H1 (cell line): ENCODE measurements at regions not wholly inside any gene's neighbourhood (a gene's known extent, or its start where the extent isn't known, plus 50 kb on each side); places are given as distances from the start of the nearest gene placed in this dataset.
A peak's percentile ranks its signal among the peaks of the same experiment; 100 is the strongest.

Experiments
- CTCF ChIA-PET: fragments of 300-600 bp; sonication (Branson Sonifier 250); formaldehyde crosslinking; loops from one replicate; lab custom pipeline; 2021; ENCODE audit not compliant: partially characterized antibody; lab: Charles Lee
- POLR2A ChIA-PET: fragments of 300-600 bp; sonication (Branson Sonifier 250); formaldehyde crosslinking; loops from one replicate; lab custom pipeline; 2021; ENCODE audit warnings: inconsistent platforms; ENCODE audit not compliant: partially characterized antibody; lab: Charles Lee
- DNase-seq, 2 experiments: peaks; one replicate each; pipeline versions ENCODE4 v3.0.0 to v3.0.0-alpha.2; 2010 to 2022; ENCODE audit warnings: low spot score in 2 of 2, low read depth in 1 of 2, mixed read lengths in 1 of 2
- FAIRE-seq: peaks from 2 replicates; lab custom pipeline; 2011; peaks lifted over from hg19 to GRCh38; lab: Jason Lieb, UNC
- H2AFZ ChIP-seq: 2 replicates; pipeline ENCODE4 v1.8.1; 2012; ENCODE audit warnings: low read length, inconsistent platforms
- H2AK5ac ChIP-seq: 2 replicates; pipeline ENCODE4 v1.6.1; 2013; ENCODE audit warnings: low read depth, low read length
- H2BK120ac ChIP-seq: replicated peaks from 2 replicates; pipeline ENCODE3; 2013; ENCODE audit warnings: low read depth, low read length, inconsistent platforms
- H2BK12ac ChIP-seq: 2 replicates; pipeline ENCODE4 v1.6.1; 2013; ENCODE audit warnings: low read depth, low read length
- H2BK15ac ChIP-seq: 2 replicates; pipeline ENCODE4 v1.6.1; 2013; ENCODE audit warnings: low read length
- H2BK20ac ChIP-seq: 2 replicates; pipeline ENCODE4 v1.6.1; 2013; ENCODE audit warnings: low read length
- H2BK5ac ChIP-seq: 2 replicates; pipeline ENCODE4 v1.6.1; 2013; ENCODE audit warnings: low read depth, low read length
- H3K14ac ChIP-seq: 2 replicates; pipeline ENCODE4 v1.6.1; 2013; ENCODE audit warnings: inconsistent platforms; ENCODE audit not compliant: insufficient read length
- H3K18ac ChIP-seq: 2 replicates; pipeline ENCODE4 v1.6.1; 2013; ENCODE audit warnings: low read length; ENCODE audit errors: extremely low read depth
- H3K23ac ChIP-seq: 2 replicates; pipeline ENCODE4 v1.6.1; 2013; ENCODE audit warnings: inconsistent platforms; ENCODE audit not compliant: insufficient read length
- H3K23me2 ChIP-seq: 2 replicates; pipeline ENCODE4 v1.6.1; 2013; ENCODE audit warnings: low read depth, low read length
- H3K27ac ChIP-seq: 2 replicates; pipeline ENCODE4 v1.6.1; 2011; ENCODE audit warnings: low read depth, low read length, inconsistent platforms
- H3K27me3 ChIP-seq, 4 experiments: replicated peaks in 1 of 4; 1 replicate in 1 of 4; 2 replicates in 3 of 4; pipeline versions ENCODE4 v1.6.1 to v1.8.1; 2011 to 2013; ENCODE audit warnings: low read length in 3 of 4, mild to moderate bottlenecking in 3 of 4, inconsistent platforms in 2 of 4, mixed read lengths in 2 of 4, moderate library complexity in 1 of 4; ENCODE audit not compliant: control insufficient read depth in 3 of 4, insufficient read depth in 3 of 4; ENCODE audit errors: extremely low read depth in 1 of 4
- H3K36me3 ChIP-seq, 4 experiments: 2 replicates each; pipeline versions ENCODE4 v1.6.1 to v1.8.1; 2011 to 2013; ENCODE audit warnings: mild to moderate bottlenecking in 4 of 4, low read length in 3 of 4, moderate library complexity in 2 of 4, control low read depth in 1 of 4, inconsistent platforms in 1 of 4; ENCODE audit not compliant: insufficient read depth in 4 of 4, control insufficient read depth in 2 of 4
- H3K4ac ChIP-seq: replicated peaks from 2 replicates; pipeline ENCODE3; 2013; ENCODE audit warnings: low read length, low read depth, mixed read lengths, inconsistent platforms; ENCODE audit not compliant: insufficient read length
- H3K4me1 ChIP-seq, 4 experiments: replicated peaks in 1 of 4; 1 replicate in 1 of 4; 2 replicates in 3 of 4; pipeline versions ENCODE4 v1.6.1 to v1.8.1; 2011 to 2013; ENCODE audit warnings: low read length in 3 of 4, inconsistent platforms in 2 of 4, mixed read lengths in 1 of 4; ENCODE audit not compliant: insufficient read depth in 4 of 4, control insufficient read depth in 3 of 4
- H3K4me2 ChIP-seq, 2 experiments: 2 replicates each; pipeline versions ENCODE4 v1.6.1 to v1.8.1; 2011 to 2013; ENCODE audit warnings: low read depth in 2 of 2, low read length in 2 of 2, control low read depth in 1 of 2, inconsistent platforms in 1 of 2, mild to moderate bottlenecking in 1 of 2; ENCODE audit not compliant: insufficient read depth in 1 of 2
- H3K4me3 ChIP-seq, 4 experiments: fragments of 200-600, 300-600 bp in 1 of 4; sonication (generic), shearing (Covaris generic), sonication (Bioruptor Twin) in 1 of 4; 2 replicates each; pipeline versions ENCODE4 v1.5.1 to v1.8.1; 2011 to 2016; ENCODE audit warnings: low read length in 4 of 4, low read depth in 3 of 4, control low read depth in 2 of 4, inconsistent platforms in 2 of 4, mild to moderate bottlenecking in 2 of 4, mixed read lengths in 1 of 4, moderate library complexity in 1 of 4; ENCODE audit not compliant: insufficient read depth in 2 of 4; ENCODE audit errors: extremely low read depth in 1 of 4
- H3K56ac ChIP-seq: replicated peaks from 2 replicates; pipeline ENCODE3; 2013; ENCODE audit warnings: low read depth, mild to moderate bottlenecking, mixed read lengths, low read length, inconsistent platforms; ENCODE audit not compliant: insufficient read length
- H3K79me1 ChIP-seq: 2 replicates; pipeline ENCODE4 v1.6.1; 2013; ENCODE audit warnings: low read depth, low read length, control low read depth
- H3K79me2 ChIP-seq, 2 experiments: 2 replicates each; pipeline versions ENCODE4 v1.6.1 to v1.8.1; 2012 to 2013; ENCODE audit warnings: low read length in 2 of 2, mild to moderate bottlenecking in 2 of 2, inconsistent platforms in 1 of 2; ENCODE audit not compliant: insufficient read depth in 2 of 2, control insufficient read depth in 1 of 2
- H3K9ac ChIP-seq, 4 experiments: replicated peaks in 1 of 4; 1 replicate in 1 of 4; 2 replicates in 3 of 4; pipeline versions ENCODE4 v1.6.1 to v1.8.1; 2011 to 2013; ENCODE audit warnings: low read depth in 3 of 4, low read length in 3 of 4, control low read depth in 2 of 4, mild to moderate bottlenecking in 2 of 4, moderate library complexity in 2 of 4, inconsistent platforms in 1 of 4; ENCODE audit errors: extremely low read depth in 1 of 4
- H3K9me3 ChIP-seq, 2 experiments: 2 replicates each; pipeline versions ENCODE4 v1.6.1 to v1.8.1; 2012 to 2013; ENCODE audit warnings: mild to moderate bottlenecking in 2 of 2, moderate library complexity in 2 of 2, control low read depth in 1 of 2, inconsistent platforms in 1 of 2, low read depth in 1 of 2, low read length in 1 of 2, mixed read lengths in 1 of 2; ENCODE audit not compliant: insufficient read depth in 2 of 2
- H4K20me1 ChIP-seq, 2 experiments: replicated peaks in 1 of 2; 2 replicates each; pipeline versions ENCODE3 to v1.8.1; 2011 to 2013; ENCODE audit warnings: inconsistent platforms in 2 of 2, low read length in 2 of 2, mild to moderate bottlenecking in 1 of 2; ENCODE audit not compliant: insufficient read depth in 2 of 2, control insufficient read depth in 1 of 2
- H4K5ac ChIP-seq: 2 replicates; pipeline ENCODE4 v1.6.1; 2013; ENCODE audit warnings: low read length, low read depth, mixed read lengths, inconsistent platforms; ENCODE audit not compliant: insufficient read length
- H4K8ac ChIP-seq: 2 replicates; pipeline ENCODE4 v1.8.0; 2013; ENCODE audit warnings: mild to moderate bottlenecking, moderate library complexity, low read length, inconsistent platforms; ENCODE audit not compliant: insufficient read depth; ENCODE audit errors: extremely low read depth
- H4K91ac ChIP-seq: replicated peaks from 2 replicates; pipeline ENCODE3; 2013; ENCODE audit warnings: low read length, mixed read lengths, inconsistent platforms; ENCODE audit not compliant: insufficient read length
- WGBS, 2 experiments: shearing (Covaris generic) in 1 of 2; methylation state at CpG; one replicate each; pipeline versions ENCODE4 v1.1.6 to v1.1.7; 2013 to 2015; ENCODE audit warnings: low lambda C conversion rate in 2 of 2, mixed read lengths in 2 of 2, inconsistent platforms in 1 of 2, low coverage in 1 of 2, missing lambda C conversion rate in 1 of 2; ENCODE audit not compliant: insufficient replicate concordance in 2 of 2, insufficient coverage in 1 of 2, insufficient read length in 1 of 2; ENCODE audit errors: extremely low coverage in 1 of 2, missing lambda C conversion rate in 1 of 2; 5-methylcytosine and 5-hydroxymethylcytosine counted together

GRCh38 chr11:8809241-8809938 is 101.6 kb upstream of the AKIP1 start:
- peaks cover 0 to 2% of the 10 kb centered on the region in 2 experiments for H4K20me1 ChIP-seq
- no peak overlapping the region for H2AFZ ChIP-seq
- no peaks in the 10 kb centered on the region for H3K36me3 ChIP-seq
- peak overlapping the region; percentile 48 to 69 (median 60); a peak in 5 of 8 replicates for H3K4me3 ChIP-seq
- FAIRE-seq = no peak
- WGBS, 2 experiments = 80% methylated on average over 7 of the region's 7 CpGs; no CpG with 5 or more reads in 1 of the 2 experiments
- no peaks in the 10 kb centered on the region; a peak in 1 of 4 replicates for H3K79me2 ChIP-seq
- DNase-seq = no peak
- ChIA-PET CTCF (interaction anchor here (0.6 to 5.9 kb wide), 13 partner anchors 9 to 149 kb away, joined by 3 to 28 read pairs (median 4); no protein-coding TSS in a partner anchor), POLR2A (interaction anchor here (0.8 to 2.8 kb wide), 9 partner anchors 12 to 123 kb away, joined by 3 to 25 read pairs (median 4); no protein-coding TSS in a partner anchor)
- H3K27ac ChIP-seq = no peak overlapping the region
- H3K27me3 ChIP-seq = no peaks in the 10 kb centered on the region
- no peaks in the 10 kb centered on the region for H3K9me3 ChIP-seq
- no peak overlapping the region for H2BK120ac ChIP-seq
- no peak overlapping the region for H4K5ac ChIP-seq
- H3K79me1 ChIP-seq = peaks cover 4% of the 10 kb centered on the region
- H3K14ac ChIP-seq = no peak overlapping the region
- no peak overlapping the region for H3K56ac ChIP-seq
- peak overlapping the region; percentile 81 to 93 for H3K4me2 ChIP-seq
- no peak overlapping the region for H3K23ac ChIP-seq
- peaks cover 13 to 26% (median 21%) of the 10 kb centered on the region in 4 experiments; a peak in 6 of 7 replicates for H3K4me1 ChIP-seq
- 0 out of 7 replicates have a peak overlapping the region, but pooled peaks of 1 of the 4 experiments have one; percentile 9 for H3K9ac ChIP-seq
- no peak overlapping the region for H4K91ac ChIP-seq
- H4K8ac ChIP-seq = no peak overlapping the region
- no peak overlapping the region for H3K18ac ChIP-seq
- H3K23me2 ChIP-seq = peaks cover 4% of the 10 kb centered on the region; the same call in 1 of the 2 replicates
- no peak overlapping the region for H2BK12ac ChIP-seq
- H2BK20ac ChIP-seq = no peak overlapping the region
- no peak overlapping the region for H3K4ac ChIP-seq
- H2AK5ac ChIP-seq = no peak overlapping the region
- H2BK15ac ChIP-seq = no peak overlapping the region
- H2BK5ac ChIP-seq = no peak overlapping the region
